SK-N-SH (cell line): ENCODE measurements at regions not wholly inside any gene's neighbourhood (a gene's known extent, or its start where the extent isn't known, plus 50 kb on each side); places are given as distances from the start of the nearest gene placed in this dataset.
A peak's percentile ranks its signal among the peaks of the same experiment; 100 is the strongest.

ENCODE experiments used
- CHD2 ChIP-seq: fragments of 150-350 bp; IDR thresholded peaks from 2 replicates; pipeline ENCODE4 v1.6.1; 2018; ENCODE audit warnings: low read length; ENCODE audit not compliant: partially characterized antibody
- CTCF ChIP-seq: fragments of 200-600 bp; sonication (generic); IDR thresholded peaks from 2 replicates; pipeline ENCODE4 v1.6.1; 2017; ENCODE audit warnings: antibody characterized with exemption, mild to moderate bottlenecking, moderate library complexity
- EP300 ChIP-seq, 2 experiments: IDR thresholded peaks; 2 replicates each; pipeline versions ENCODE4 v1.4.0 to v1.6.1; 2012; ENCODE audit warnings: borderline replicate concordance in 1 of 2, low read depth in 1 of 2, low read length in 1 of 2
- EZH2phosphoT487 ChIP-seq: fragments of 200-600 bp; sonication (generic); IDR thresholded peaks from 2 replicates; pipeline ENCODE4 v1.6.1; 2017; ENCODE audit warnings: low read depth, mixed run types, mild to moderate bottlenecking, antibody characterized with exemption, moderate library complexity, borderline replicate concordance
- FOXM1 ChIP-seq: IDR thresholded peaks from 2 replicates; pipeline ENCODE4 v1.4.0; 2012; ENCODE audit warnings: low read depth, mild to moderate bottlenecking
- NFIC ChIP-seq: IDR thresholded peaks from 2 replicates; pipeline ENCODE4 v1.4.0; 2012; ENCODE audit warnings: borderline replicate concordance
- NRF1 ChIP-seq: IDR thresholded peaks from 2 replicates; pipeline ENCODE4 v1.6.1; 2012; ENCODE audit warnings: low read depth, mild to moderate bottlenecking, low read length
- RAD21 ChIP-seq: IDR thresholded peaks from 2 replicates; pipeline ENCODE4 v1.6.1; 2012; ENCODE audit warnings: mild to moderate bottlenecking, low read length
- RXRA ChIP-seq: IDR thresholded peaks from 2 replicates; pipeline ENCODE4 v1.4.0; 2012; ENCODE audit warnings: low read depth, mild to moderate bottlenecking, borderline replicate concordance
- TAF1 ChIP-seq: IDR thresholded peaks from 2 replicates; pipeline ENCODE4 v1.6.1; 2012; ENCODE audit warnings: low read depth, mild to moderate bottlenecking, low read length, moderate library complexity, borderline replicate concordance
- TCF12 ChIP-seq: IDR thresholded peaks from 2 replicates; pipeline ENCODE4 v1.4.0; 2012
- USF2 ChIP-seq: fragments of 150-350 bp; IDR thresholded peaks from 2 replicates; pipeline ENCODE4 v1.6.1; 2017; ENCODE audit warnings: antibody characterized with exemption, low read length, low read depth, borderline replicate concordance

GRCh38 chr2:144943986-144944385, 424.1 kb upstream of the ZEB2 start:
- TF ChIP-seq TAF1 (no peak), CTCF (no peak), EP300 (IDR thresholded peaks at IDR 0.05; ENCODE audit: borderline replicate concordance in 1 of 2, low read depth in 1 of 2, low read length in 1 of 2) (peak in 1 of 2 experiments; percentile 66; a peak in 1 of 4 replicates), RXRA (no peak), EZH2phosphoT487 (no peak), NFIC (peak; percentile 42), NRF1 (no peak), FOXM1 (no peak), CHD2 (no peak), TCF12 (peak; percentile 61), USF2 (no peak), RAD21 (no peak)
